ENCODE measurements at regions not wholly inside any gene's neighbourhood (a gene's known extent, or its start where the extent isn't known, plus 50 kb on each side); places are given as distances from the start of the nearest gene placed in this dataset.

DNA sequence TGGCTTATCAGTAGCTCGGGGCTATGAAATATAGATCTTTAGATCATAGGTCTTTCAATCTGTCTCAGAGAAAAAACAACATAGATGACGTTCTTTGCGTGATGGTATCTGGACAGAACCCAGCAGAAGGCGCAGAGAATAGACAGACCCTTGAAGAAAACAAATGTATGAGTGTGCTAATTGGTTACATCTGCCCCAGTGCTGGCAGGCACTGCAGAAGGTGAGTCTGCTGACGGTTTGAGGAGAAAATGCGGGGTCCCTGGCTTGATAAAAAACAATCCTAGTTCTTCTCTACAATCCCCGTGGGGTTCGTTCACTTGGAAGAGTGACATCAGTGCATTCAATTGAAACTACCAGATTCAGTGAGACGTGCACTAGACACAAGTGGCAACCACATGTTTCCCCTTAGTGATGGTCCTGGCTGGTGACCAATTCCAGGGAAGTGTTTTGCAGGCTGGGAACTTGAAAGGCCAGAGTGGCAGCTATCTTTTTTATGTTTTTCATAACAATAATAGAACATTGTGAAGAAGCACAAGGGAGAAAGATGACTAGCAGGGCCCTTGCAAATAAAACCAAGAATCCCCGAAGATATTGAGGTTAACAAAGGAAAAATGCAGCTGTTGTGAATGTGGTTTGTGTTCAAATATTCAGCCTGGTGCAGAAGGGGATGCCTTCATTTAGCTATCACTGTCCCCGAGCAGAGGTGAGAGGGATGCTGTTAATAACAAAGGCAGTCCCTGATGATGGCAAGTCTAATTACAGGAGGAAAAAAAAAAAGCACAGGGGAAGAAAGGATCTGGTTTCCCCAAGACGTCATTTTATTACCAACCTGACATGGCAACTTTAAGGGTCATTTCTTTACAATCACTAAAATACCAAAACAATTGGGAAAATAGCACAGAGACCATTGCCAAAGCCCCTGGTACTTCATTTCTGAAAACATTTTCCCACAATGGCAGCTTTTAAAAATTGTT is 337.6 kb upstream of the FIGN start:
- TF ChIP-seq POLR2A (IDR thresholded peaks at IDR 0.05) (no peak), POLR2AphosphoS5 (IDR thresholded peaks at IDR 0.05) (no peak)
